Hepatocyte (in vitro differentiated cells): ENCODE measurements at regions not wholly inside any gene's neighbourhood (a gene's known extent, or its start where the extent isn't known, plus 50 kb on each side); places are given as distances from the start of the nearest gene placed in this dataset.

ENCODE experiments used
- DNase-seq: peaks from one replicate; pipeline ENCODE4 v3.0.0-alpha.2; 2016; ENCODE audit warnings: low spot score
- H2AFZ ChIP-seq: fragments of 200-600 bp; sonication (generic); 2 replicates; pipeline ENCODE4 v1.6.0; 2016; ENCODE audit warnings: antibody characterized with exemption, mild to moderate bottlenecking
- H3K27ac ChIP-seq: fragments of 200-600 bp; sonication (generic); 2 replicates; pipeline ENCODE4 v1.5.1; 2016; ENCODE audit warnings: mild to moderate bottlenecking
- H3K27me3 ChIP-seq: fragments of 200-600 bp; sonication (generic); 2 replicates; pipeline ENCODE4 v1.6.1; 2016
- H3K36me3 ChIP-seq: fragments of 200-600 bp; sonication (generic); replicated peaks from 2 replicates; pipeline ENCODE4 v1.5.1; 2016; ENCODE audit warnings: low read depth; ENCODE audit not compliant: insufficient read depth
- H3K4me1 ChIP-seq: fragments of 200-600 bp; sonication (generic); 2 replicates; pipeline ENCODE4 v1.5.1; 2016; ENCODE audit warnings: mild to moderate bottlenecking, moderate library complexity; ENCODE audit not compliant: insufficient read depth
- H3K4me2 ChIP-seq: fragments of 200-600 bp; sonication (generic); 2 replicates; pipeline ENCODE4 v1.6.0; 2016
- H3K4me3 ChIP-seq: fragments of 200-600 bp; sonication (generic); 2 replicates; pipeline ENCODE4 v1.5.1; 2016; ENCODE audit warnings: mild to moderate bottlenecking
- H3K79me2 ChIP-seq: fragments of 200-600 bp; sonication (generic); 2 replicates; pipeline ENCODE4 v1.6.0; 2017; ENCODE audit warnings: mild to moderate bottlenecking
- H3K9me2 ChIP-seq: fragments of 200-600 bp; sonication (generic); replicated peaks from 2 replicates; pipeline ENCODE4 v1.6.0; 2017; ENCODE audit warnings: mild to moderate bottlenecking; ENCODE audit not compliant: insufficient read depth
- H3K9me3 ChIP-seq: fragments of 200-600 bp; sonication (generic); 2 replicates; pipeline ENCODE4 v1.5.1; 2016; ENCODE audit warnings: low read depth, mild to moderate bottlenecking
- H4K20me1 ChIP-seq: fragments of 200-600 bp; sonication (generic); 2 replicates; pipeline ENCODE4 v1.6.0; 2016; ENCODE audit warnings: mild to moderate bottlenecking; ENCODE audit not compliant: insufficient read depth, poor library complexity, severe bottlenecking
- CTCF ChIP-seq: fragments of 200-600 bp; sonication (generic); IDR thresholded peaks from 2 replicates; pipeline ENCODE4 v1.5.1; 2016; ENCODE audit warnings: antibody characterized with exemption, mild to moderate bottlenecking; ENCODE audit not compliant: poor library complexity
- EZH2 ChIP-seq: fragments of 200-600 bp; sonication (generic); IDR thresholded peaks from 2 replicates; pipeline ENCODE4 v1.6.1; 2016; ENCODE audit warnings: antibody characterized with exemption, mild to moderate bottlenecking, borderline replicate concordance
- EZH2phosphoT487 ChIP-seq: fragments of 200-600 bp; sonication (generic); IDR thresholded peaks from one replicate; pipeline ENCODE4 v1.6.1; 2018; ENCODE audit warnings: antibody characterized with exemption, mild to moderate bottlenecking, low read depth, moderate library complexity; ENCODE audit not compliant: unreplicated experiment, severe bottlenecking
- WGBS: methylation state at CpG from one replicate; pipeline ENCODE4 v1.1.6; 2016; ENCODE audit warnings: low lambda C conversion rate; ENCODE audit errors: missing lambda C conversion rate; 5-methylcytosine and 5-hydroxymethylcytosine counted together

- no peaks in the 10 kb centered on the region for H3K79me2 ChIP-seq
- no peak overlapping the region for H3K4me2 ChIP-seq
- H4K20me1 ChIP-seq, result no peaks in the 10 kb centered on the region
- 92% methylated on average over 9 of the region's 9 CpGs for WGBS
- no peak overlapping the region for H3K4me3 ChIP-seq
- H3K9me3 ChIP-seq, result no peaks in the 10 kb centered on the region
- no peaks in the 10 kb centered on the region for H3K4me1 ChIP-seq
- H3K9me2 ChIP-seq, result no peaks in the 10 kb centered on the region
- H3K27ac ChIP-seq, result no peak overlapping the region
- H3K27me3 ChIP-seq, result no peaks in the 10 kb centered on the region
- no peaks in the 10 kb centered on the region for H3K36me3 ChIP-seq
- no peak overlapping the region for H2AFZ ChIP-seq
- DNase-seq, result no peak
- TF ChIP-seq CTCF (no peak), EZH2phosphoT487 (no peak), EZH2 (no peak)
Measured at GRCh38 chr18:78862395-78862794, 117.2 kb upstream of the SALL3 start.

- 70% methylated on average over 5 of the region's 5 CpGs for WGBS
Measured at GRCh38 chr18:78865056-78865598, 114.5 kb upstream of the SALL3 start.

DNA sequence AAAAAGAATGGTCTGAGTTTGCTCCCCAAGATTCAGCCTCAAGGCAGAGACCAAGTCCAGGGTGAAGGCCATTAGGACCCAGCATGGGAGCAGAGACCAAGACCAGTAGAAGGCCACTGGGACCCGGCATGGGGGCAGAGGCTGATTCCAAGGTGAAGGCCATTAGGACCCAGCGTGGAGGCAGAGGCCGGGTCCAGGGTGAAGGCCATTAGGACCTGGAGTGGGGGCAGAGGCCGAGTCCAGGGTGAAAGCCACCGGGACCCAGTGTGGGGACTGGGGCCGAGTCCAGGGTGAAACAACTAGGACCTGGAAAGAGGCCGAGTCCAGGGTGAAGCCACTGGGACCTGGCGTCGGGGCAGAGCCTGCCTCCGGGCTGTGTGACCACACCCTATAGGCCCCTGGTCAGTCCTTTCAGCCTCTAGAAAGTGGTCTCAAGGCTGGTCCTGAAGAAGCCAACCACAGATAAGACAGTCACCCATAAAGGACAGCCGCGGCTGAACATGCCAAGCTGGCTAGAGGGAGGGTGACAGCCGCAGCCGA is 113.8 kb upstream of the SALL3 start:
- H3K4me3 ChIP-seq, result no peak overlapping the region
- no peak overlapping the region for H3K27ac ChIP-seq
- H3K79me2 ChIP-seq, result no peaks in the 10 kb centered on the region
- H3K4me2 ChIP-seq, result no peak overlapping the region
- no peaks in the 10 kb centered on the region for H3K36me3 ChIP-seq
- H3K4me1 ChIP-seq, result no peaks in the 10 kb centered on the region
- no peak overlapping the region for H2AFZ ChIP-seq
- H3K27me3 ChIP-seq, result no peaks in the 10 kb centered on the region
- H3K9me3 ChIP-seq, result no peaks in the 10 kb centered on the region
- WGBS, result 95% methylated on average over 14 of the region's 14 CpGs
- TF ChIP-seq EZH2phosphoT487, result no peak
- TF ChIP-seq CTCF, result no peak
- TF ChIP-seq EZH2, result no peak
- H3K9me2 ChIP-seq, result no peaks in the 10 kb centered on the region
- no peaks in the 10 kb centered on the region for H4K20me1 ChIP-seq
- DNase-seq, result no peak

More at GRCh38 chr18:78865056-78865598, 114.5 kb upstream of the SALL3 start:
- Histone ChIP-seq H3K36me3 (no peaks in the 10 kb centered on the region), H4K20me1 (no peaks in the 10 kb centered on the region), H3K79me2 (no peaks in the 10 kb centered on the region), H2AFZ (no peak overlapping the region), H3K4me3 (no peak overlapping the region), H3K27ac (no peak overlapping the region), H3K9me2 (no peaks in the 10 kb centered on the region), H3K27me3 (no peaks in the 10 kb centered on the region), H3K4me1 (no peaks in the 10 kb centered on the region), H3K9me3 (no peaks in the 10 kb centered on the region), H3K4me2 (no peak overlapping the region)
- no peak for DNase-seq
- TF ChIP-seq CTCF, result no peak

- H3K4me1 ChIP-seq, result no peaks in the 10 kb centered on the region
- H4K20me1 ChIP-seq, result no peaks in the 10 kb centered on the region
- no peaks in the 10 kb centered on the region for H3K27me3 ChIP-seq
- H3K36me3 ChIP-seq, result no peaks in the 10 kb centered on the region
- H3K4me2 ChIP-seq, result no peak overlapping the region
- no peaks in the 10 kb centered on the region for H3K79me2 ChIP-seq
- 93% methylated on average over 16 of the region's 19 CpGs for WGBS
- TF ChIP-seq CTCF (no peak), EZH2 (no peak), EZH2phosphoT487 (no peak)
- DNase-seq, result no peak
- H3K4me3 ChIP-seq, result no peak overlapping the region
- no peaks in the 10 kb centered on the region for H3K9me3 ChIP-seq
- H3K9me2 ChIP-seq, result no peaks in the 10 kb centered on the region
- no peak overlapping the region for H3K27ac ChIP-seq
- no peak overlapping the region for H2AFZ ChIP-seq
Measured at GRCh38 chr18:78867131-78867530, 112.5 kb upstream of the SALL3 start.
